Tibial nerve (tissue), 4 donors: ENCODE measurements at regions not wholly inside any gene's neighbourhood (a gene's known extent, or its start where the extent isn't known, plus 50 kb on each side); places are given as distances from the start of the nearest gene placed in this dataset.

Experiments used
- DNase-seq, 2 donors: peaks; one replicate each; pipeline ENCODE4 v3.0.0-alpha.2; 2019; ENCODE audit warnings: low spot score in 2 of 2
- H3K27ac ChIP-seq, 4 donors: fragments of 200-600 bp; sonication (generic) in 3 of 4; one replicate each; pipeline ENCODE4 v1.5.1; 2017 to 2019; ENCODE audit warnings: mild to moderate bottlenecking in 1 of 4
- H3K27me3 ChIP-seq, 2 donors: fragments of 200-600 bp; sonication (generic) in 1 of 2; one replicate each; pipeline versions ENCODE4 v1.5.1 to v1.6.0; 2017 to 2019
- H3K36me3 ChIP-seq, 3 donors: fragments of 200-600 bp; sonication (generic); one replicate each; pipeline ENCODE4 v1.5.1; 2018 to 2019
- H3K4me1 ChIP-seq, 4 donors: fragments of 200-600 bp; sonication (generic) in 3 of 4; one replicate each; pipeline ENCODE4 v1.5.1; 2017 to 2019
- H3K4me3 ChIP-seq, 4 donors: fragments of 200-600 bp; sonication (generic) in 3 of 4; one replicate each; pipeline ENCODE4 v1.5.1; 2017 to 2019; ENCODE audit warnings: mild to moderate bottlenecking in 1 of 4, moderate library complexity in 1 of 4
- H3K9me3 ChIP-seq, 4 donors: fragments of 200-600 bp; sonication (generic) in 3 of 4; one replicate each; pipeline ENCODE4 v1.5.1; 2017 to 2019
- CTCF ChIP-seq, 5 experiments: fragments of 200-600 bp in 3 of 5; fragments of 450-650 bp in 2 of 5; sonication (generic) in 3 of 5; IDR thresholded peaks; one replicate each; pipeline ENCODE4 v1.5.1; 2016 to 2019; ENCODE audit warnings: antibody characterized with exemption in 5 of 5, mild to moderate bottlenecking in 3 of 5, moderate library complexity in 2 of 5
- EP300 ChIP-seq, 2 donors: sonication (generic); formaldehyde crosslinking; IDR thresholded peaks; one replicate each; pipeline ENCODE4 v1.6.1; 2017; ENCODE audit warnings: antibody characterized with exemption in 2 of 2, mild to moderate bottlenecking in 1 of 2
- POLR2A ChIP-seq, 2 donors: fragments of 450-650 bp; IDR thresholded peaks; one replicate each; pipeline ENCODE4 v1.6.1; 2017; ENCODE audit warnings: antibody characterized with exemption in 2 of 2, mild to moderate bottlenecking in 2 of 2, moderate library complexity in 2 of 2
- WGBS, 2 donors: methylation state at CpG; one replicate each; pipeline ENCODE4 v1.1.5; 2018; 5-methylcytosine and 5-hydroxymethylcytosine counted together

DNA sequence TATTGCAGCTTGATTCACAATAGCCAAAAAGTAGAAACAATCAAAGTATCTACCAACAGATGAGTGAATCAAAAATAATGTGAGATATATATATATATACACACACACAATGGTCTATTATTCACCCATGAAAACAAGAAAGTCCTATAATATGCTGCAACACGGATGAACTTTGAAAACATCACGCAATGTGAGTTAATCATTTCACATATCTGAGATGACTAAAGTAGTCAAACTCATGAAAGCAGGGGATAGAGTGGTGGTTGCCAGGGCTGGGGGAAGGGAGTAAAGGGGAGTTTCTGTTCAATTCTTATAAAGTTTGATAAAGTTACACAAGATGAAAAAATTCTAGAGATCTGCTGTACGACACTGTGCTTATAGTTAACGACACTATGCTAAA lies 1234.8 kb downstream of the MRPL39 start:
- H3K36me3 ChIP-seq: no peaks in the 10 kb centered on the region
- 64 to 76% methylated on average over 4 of the region's 4 CpGs for WGBS, 2 donors
- no peaks in the 10 kb centered on the region for H3K4me1 ChIP-seq
- H3K27ac ChIP-seq: no peak overlapping the region
- peaks cover 0 to 11% (median 0%) of the 10 kb centered on the region in 4 donors for H3K9me3 ChIP-seq
- no peak for TF ChIP-seq EP300 (IDR thresholded peaks at IDR 0.05)
- no peak for TF ChIP-seq POLR2A (IDR thresholded peaks at IDR 0.05)
- TF ChIP-seq CTCF (IDR thresholded peaks at IDR 0.05): no peak
- H3K4me3 ChIP-seq: no peak overlapping the region
- no peaks in the 10 kb centered on the region for H3K27me3 ChIP-seq
- no peak for DNase-seq

DNA sequence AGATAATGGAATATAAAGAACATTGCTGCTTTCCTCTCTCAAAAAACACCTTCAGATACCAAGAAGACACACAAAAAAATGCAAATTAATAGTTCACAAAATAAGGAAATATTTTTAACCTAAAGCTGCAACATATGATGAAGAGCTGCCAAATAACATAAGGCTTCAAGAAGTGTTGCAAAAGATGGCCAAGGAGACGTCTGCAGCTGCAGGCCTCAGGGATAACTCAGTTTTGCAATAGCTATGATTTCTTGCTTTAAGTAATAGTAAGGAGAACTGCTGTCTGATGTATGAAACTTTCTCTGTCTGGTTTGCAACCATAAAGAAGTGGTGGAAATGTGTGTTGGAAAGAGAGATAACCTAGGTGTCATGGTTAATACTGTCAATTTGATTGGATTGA lies 1237.5 kb downstream of the MRPL39 start:
- Histone ChIP-seq H3K27me3 (no peaks in the 10 kb centered on the region), H3K9me3 (peaks cover 0 to 6% (median 0%) of the 10 kb centered on the region in 4 donors), H3K4me1 (no peaks in the 10 kb centered on the region), H3K36me3 (no peaks in the 10 kb centered on the region), H3K4me3 (no peak overlapping the region), H3K27ac (no peak overlapping the region)
- DNase-seq: no peak
- TF ChIP-seq EP300 (IDR thresholded peaks at IDR 0.05): no peak
- TF ChIP-seq CTCF (IDR thresholded peaks at IDR 0.05): no peak
- no peak for TF ChIP-seq POLR2A (IDR thresholded peaks at IDR 0.05)
- 43 to 62% methylated on average over 1 of the region's 1 CpG for WGBS, 2 donors

DNA sequence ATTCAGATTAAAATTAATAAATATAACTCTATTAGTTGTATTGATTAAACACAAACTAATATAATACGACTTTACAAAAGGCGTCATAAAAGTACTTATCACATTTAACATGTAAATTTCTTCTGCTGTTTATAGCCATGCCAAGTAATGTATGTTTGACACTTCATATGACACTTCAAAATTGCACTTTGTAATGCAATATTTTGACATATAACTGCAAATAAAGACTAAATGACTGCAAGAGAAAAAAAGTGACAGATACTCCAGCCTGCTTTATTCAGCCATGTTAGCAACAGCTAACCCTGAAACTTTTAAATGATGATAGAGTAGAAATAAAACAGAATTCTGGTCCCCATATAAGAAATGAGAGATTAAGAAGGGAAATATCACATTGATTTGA lies 1238.0 kb downstream of the MRPL39 start:
- H3K27me3 ChIP-seq: no peaks in the 10 kb centered on the region

DNA sequence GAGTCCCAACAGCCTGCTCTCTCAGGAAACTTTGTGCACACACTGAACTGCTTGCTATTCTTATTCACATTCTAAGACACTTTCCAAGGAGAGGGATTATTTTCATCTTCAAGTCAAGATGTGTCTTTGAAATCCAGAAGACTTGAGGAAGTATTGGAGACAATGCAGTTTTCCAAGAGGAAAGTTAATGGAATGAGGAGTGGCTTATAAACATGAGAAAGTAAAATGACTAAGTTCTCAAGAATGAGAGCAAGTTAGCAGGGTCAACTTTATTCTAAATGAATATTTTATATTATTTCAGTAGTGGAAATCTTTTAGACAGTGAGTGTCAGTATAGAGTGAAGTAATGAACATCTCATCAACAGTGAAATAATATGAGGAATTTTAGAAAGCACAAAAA lies 1239.3 kb downstream of the MRPL39 start:
- no peak overlapping the region for H3K4me3 ChIP-seq
- no peaks in the 10 kb centered on the region for H3K36me3 ChIP-seq
- no peak overlapping the region for H3K27ac ChIP-seq
- H3K27me3 ChIP-seq: no peaks in the 10 kb centered on the region
- TF ChIP-seq CTCF (IDR thresholded peaks at IDR 0.05): no peak
- TF ChIP-seq EP300 (IDR thresholded peaks at IDR 0.05): no peak
- no peak for TF ChIP-seq POLR2A (IDR thresholded peaks at IDR 0.05)
- DNase-seq: no peak
- H3K4me1 ChIP-seq: no peaks in the 10 kb centered on the region
- no peaks in the 10 kb centered on the region for H3K9me3 ChIP-seq

More for the DNA sequence above, 1238.0 kb downstream of the MRPL39 start:
- Histone ChIP-seq H3K9me3 (peaks cover 0 to 3% (median 0%) of the 10 kb centered on the region in 4 donors), H3K27ac (no peak overlapping the region), H3K36me3 (no peaks in the 10 kb centered on the region), H3K4me1 (no peaks in the 10 kb centered on the region), H3K4me3 (no peak overlapping the region)
- TF ChIP-seq EP300 (IDR thresholded peaks at IDR 0.05): no peak
- no peak for TF ChIP-seq POLR2A (IDR thresholded peaks at IDR 0.05)
- no peak for TF ChIP-seq CTCF (IDR thresholded peaks at IDR 0.05)
- DNase-seq: no peak
- WGBS, 2 donors: 95 to 96% methylated on average over 2 of the region's 2 CpGs

- WGBS, 2 donors: 92 to 94% methylated on average over 7 of the region's 7 CpGs
- Histone ChIP-seq H3K27ac (no peak overlapping the region), H3K27me3 (no peaks in the 10 kb centered on the region), H3K36me3 (no peaks in the 10 kb centered on the region), H3K4me3 (no peak overlapping the region), H3K4me1 (no peaks in the 10 kb centered on the region), H3K9me3 (no peaks in the 10 kb centered on the region)
- TF ChIP-seq POLR2A (IDR thresholded peaks at IDR 0.05) (no peak), EP300 (IDR thresholded peaks at IDR 0.05) (no peak), CTCF (IDR thresholded peaks at IDR 0.05) (no peak)
- no peak for DNase-seq
Observed at GRCh38 chr21:24353492-24353891, 1253.8 kb downstream of the MRPL39 start.
